Breast epithelium (tissue), 4 donors: ENCODE measurements at regions not wholly inside any gene's neighbourhood (a gene's known extent, or its start where the extent isn't known, plus 50 kb on each side); places are given as distances from the start of the nearest gene placed in this dataset.

Experiments
- DNase-seq, 2 donors: peaks; one replicate each; pipeline ENCODE4 v3.0.0-alpha.2; 2019; ENCODE audit warnings: low spot score in 2 of 2
- H3K27ac ChIP-seq, 2 donors: fragments of 200-600 bp; sonication (generic) in 1 of 2; one replicate each; pipeline ENCODE4 v1.5.1; 2016 to 2019; ENCODE audit warnings: mild to moderate bottlenecking in 1 of 2
- H3K27me3 ChIP-seq, 2 donors: fragments of 200-600 bp; sonication (generic) in 1 of 2; one replicate each; pipeline versions ENCODE4 v1.5.1 to v1.6.0; 2017 to 2019; ENCODE audit warnings: control low read depth in 1 of 2, mild to moderate bottlenecking in 1 of 2
- H3K36me3 ChIP-seq: fragments of 200-600 bp; one replicate; pipeline ENCODE4 v1.5.1; 2019
- H3K4me1 ChIP-seq, 2 donors: fragments of 200-600 bp; sonication (generic); one replicate each; pipeline ENCODE4 v1.5.1; 2016 to 2019; ENCODE audit warnings: control low read depth in 1 of 2
- H3K4me3 ChIP-seq, 3 donors: fragments of 200-600 bp; sonication (generic); 1 replicate in 2 of 3; 2 replicates in 1 of 3; pipeline ENCODE4 v1.5.1; 2016 to 2019; ENCODE audit warnings: mild to moderate bottlenecking in 3 of 3, moderate library complexity in 2 of 3
- H3K9me3 ChIP-seq, 2 donors: fragments of 200-600 bp; sonication (generic) in 1 of 2; one replicate each; pipeline ENCODE4 v1.5.1; 2016 to 2019; ENCODE audit warnings: control low read depth in 1 of 2
- POLR2A ChIP-seq: fragments of 450-650 bp; IDR thresholded peaks from one replicate; pipeline ENCODE4 v1.6.1; 2016; ENCODE audit warnings: antibody characterized with exemption, mild to moderate bottlenecking, moderate library complexity
- POLR2AphosphoS5 ChIP-seq, 3 donors: sonication (generic); formaldehyde crosslinking; IDR thresholded peaks; one replicate each; pipeline ENCODE4 v1.6.1; 2017; ENCODE audit warnings: antibody characterized with exemption in 3 of 3
- intact Hi-C: fragments of 100-400 bp; cut with DNase I; formaldehyde crosslinking; loops from one replicate; pipeline ENCODE4 v1.15.1; 2023; ENCODE audit warnings: low total_unique reads
- TF ChIP-seq, protein P1 (sequence below), 3 donors: fragments of 450-650 bp; IDR thresholded peaks; one replicate each; pipeline ENCODE4 v1.5.1; 2016 to 2017; ENCODE audit warnings: antibody characterized with exemption in 3 of 3, mild to moderate bottlenecking in 3 of 3, moderate library complexity in 3 of 3

DNA sequence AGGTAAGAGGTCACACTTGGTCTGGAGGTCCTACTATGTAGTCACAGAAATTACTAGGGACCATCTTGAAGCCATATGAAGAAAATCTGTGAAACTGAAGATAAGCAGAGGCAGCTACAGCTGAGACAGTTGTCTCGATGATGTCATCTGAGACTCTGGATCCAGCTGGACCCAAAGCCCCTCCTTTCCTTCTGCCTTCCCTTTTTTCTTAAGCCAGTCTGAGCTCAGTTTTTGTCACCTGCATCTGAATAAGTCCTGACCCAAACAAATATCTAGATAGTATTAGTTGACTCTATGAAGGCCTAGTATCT is 143.3 kb downstream of the ETS2 start:
- no peaks in the 10 kb centered on the region for H3K9me3 ChIP-seq
- H3K27me3 ChIP-seq, result no peaks in the 10 kb centered on the region
- H3K4me1 ChIP-seq, result no peaks in the 10 kb centered on the region
- DNase-seq, result no peak
- TF ChIP-seq POLR2A (no peak), POLR2AphosphoS5 (IDR thresholded peaks at IDR 0.05) (no peak)
- TF ChIP-seq, protein P1, sequence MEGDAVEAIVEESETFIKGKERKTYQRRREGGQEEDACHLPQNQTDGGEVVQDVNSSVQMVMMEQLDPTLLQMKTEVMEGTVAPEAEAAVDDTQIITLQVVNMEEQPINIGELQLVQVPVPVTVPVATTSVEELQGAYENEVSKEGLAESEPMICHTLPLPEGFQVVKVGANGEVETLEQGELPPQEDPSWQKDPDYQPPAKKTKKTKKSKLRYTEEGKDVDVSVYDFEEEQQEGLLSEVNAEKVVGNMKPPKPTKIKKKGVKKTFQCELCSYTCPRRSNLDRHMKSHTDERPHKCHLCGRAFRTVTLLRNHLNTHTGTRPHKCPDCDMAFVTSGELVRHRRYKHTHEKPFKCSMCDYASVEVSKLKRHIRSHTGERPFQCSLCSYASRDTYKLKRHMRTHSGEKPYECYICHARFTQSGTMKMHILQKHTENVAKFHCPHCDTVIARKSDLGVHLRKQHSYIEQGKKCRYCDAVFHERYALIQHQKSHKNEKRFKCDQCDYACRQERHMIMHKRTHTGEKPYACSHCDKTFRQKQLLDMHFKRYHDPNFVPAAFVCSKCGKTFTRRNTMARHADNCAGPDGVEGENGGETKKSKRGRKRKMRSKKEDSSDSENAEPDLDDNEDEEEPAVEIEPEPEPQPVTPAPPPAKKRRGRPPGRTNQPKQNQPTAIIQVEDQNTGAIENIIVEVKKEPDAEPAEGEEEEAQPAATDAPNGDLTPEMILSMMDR (IDR thresholded peaks at IDR 0.05), result no peak
- intact Hi-C loops, result no loop called here
- H3K4me3 ChIP-seq, result no peak overlapping the region
- H3K27ac ChIP-seq, result no peak overlapping the region
- H3K36me3 ChIP-seq, result no peaks in the 10 kb centered on the region

DNA sequence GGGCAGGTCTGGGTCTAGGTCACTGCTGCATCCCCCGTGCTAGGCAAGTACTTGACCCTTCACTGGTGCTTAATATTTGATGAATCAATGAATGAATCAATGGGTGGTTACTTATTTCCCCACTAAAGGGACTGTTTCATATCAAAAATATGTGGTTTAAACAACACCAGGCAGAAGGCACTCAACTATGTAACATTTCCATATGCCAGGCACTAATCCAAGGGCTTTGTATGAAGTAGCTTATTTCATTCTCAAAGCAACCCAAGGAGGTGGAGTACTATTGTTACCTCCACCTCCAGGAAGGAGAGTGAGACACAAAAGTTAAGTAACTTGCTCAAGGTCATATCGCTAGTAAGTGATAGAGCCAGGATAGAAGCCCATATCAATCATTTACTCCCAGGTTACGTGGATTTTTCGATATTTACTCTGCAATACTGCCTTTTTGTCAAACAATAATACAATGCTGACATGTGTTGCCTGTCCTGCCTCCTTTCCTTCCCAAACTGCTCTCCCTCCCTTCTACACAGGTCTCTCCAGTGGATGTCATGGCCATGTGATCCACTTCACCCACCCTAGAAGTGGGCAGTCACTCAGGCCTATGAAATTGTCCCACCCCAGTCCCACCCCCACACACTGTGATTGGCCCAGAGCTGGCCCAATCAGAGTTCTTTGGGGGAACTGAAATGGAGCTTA is 142.8 kb downstream of the ETS2 start:
- H3K27me3 ChIP-seq, result no peaks in the 10 kb centered on the region
- H3K9me3 ChIP-seq, result no peaks in the 10 kb centered on the region
- no peaks in the 10 kb centered on the region for H3K4me1 ChIP-seq
- TF ChIP-seq POLR2AphosphoS5 (IDR thresholded peaks at IDR 0.05) (no peak), POLR2A (no peak)
- TF ChIP-seq, protein P1 (IDR thresholded peaks at IDR 0.05), result no peak
- no peak overlapping the region for H3K4me3 ChIP-seq
- no peaks in the 10 kb centered on the region for H3K36me3 ChIP-seq
- intact Hi-C loops, result no loop called here
- no peak for DNase-seq
- H3K27ac ChIP-seq, result no peak overlapping the region

DNA sequence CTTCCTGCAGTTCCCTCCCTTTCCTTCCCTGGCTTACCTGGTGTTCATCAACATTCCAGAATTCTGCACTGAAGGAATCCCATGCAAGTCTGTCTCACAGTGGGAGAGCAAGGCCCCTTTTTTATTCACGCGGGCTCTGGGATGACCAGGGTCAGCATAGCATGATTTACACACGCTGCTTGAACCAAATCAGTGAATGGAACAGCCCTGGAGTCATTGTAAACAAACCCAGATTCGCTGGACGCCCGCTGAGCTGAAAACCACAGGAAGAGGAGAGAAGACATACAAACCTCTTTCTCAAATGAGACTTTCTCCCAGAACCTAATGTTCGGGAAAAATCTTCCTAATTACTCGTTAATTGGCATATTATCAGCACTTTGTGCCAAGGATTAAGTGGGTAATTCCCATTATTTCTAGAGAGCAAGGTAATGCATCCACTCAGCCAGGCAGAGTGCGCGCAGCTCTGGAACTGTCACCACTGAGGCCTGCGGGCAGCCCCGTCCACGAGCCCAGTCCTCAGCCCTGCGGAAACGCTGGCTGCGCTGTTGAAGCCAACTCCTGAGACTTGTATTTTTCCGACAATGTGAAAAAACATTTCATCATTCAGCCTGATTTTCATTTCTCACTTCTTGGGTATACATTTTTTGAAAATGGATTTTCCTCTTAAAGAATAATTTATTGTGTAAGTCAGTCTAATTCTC is 140.0 kb downstream of the ETS2 start:
- H3K27me3 ChIP-seq, result no peaks in the 10 kb centered on the region
- TF ChIP-seq, protein P1 (IDR thresholded peaks at IDR 0.05), result no peak
- TF ChIP-seq POLR2AphosphoS5 (IDR thresholded peaks at IDR 0.05), result no peak
- no peak for TF ChIP-seq POLR2A
- no peaks in the 10 kb centered on the region for H3K4me1 ChIP-seq
- H3K36me3 ChIP-seq, result no peaks in the 10 kb centered on the region
- H3K27ac ChIP-seq, result no peak overlapping the region
- no peaks in the 10 kb centered on the region for H3K9me3 ChIP-seq
- no peak overlapping the region for H3K4me3 ChIP-seq
- intact Hi-C loops, result no loop called here
- no peak for DNase-seq

DNA sequence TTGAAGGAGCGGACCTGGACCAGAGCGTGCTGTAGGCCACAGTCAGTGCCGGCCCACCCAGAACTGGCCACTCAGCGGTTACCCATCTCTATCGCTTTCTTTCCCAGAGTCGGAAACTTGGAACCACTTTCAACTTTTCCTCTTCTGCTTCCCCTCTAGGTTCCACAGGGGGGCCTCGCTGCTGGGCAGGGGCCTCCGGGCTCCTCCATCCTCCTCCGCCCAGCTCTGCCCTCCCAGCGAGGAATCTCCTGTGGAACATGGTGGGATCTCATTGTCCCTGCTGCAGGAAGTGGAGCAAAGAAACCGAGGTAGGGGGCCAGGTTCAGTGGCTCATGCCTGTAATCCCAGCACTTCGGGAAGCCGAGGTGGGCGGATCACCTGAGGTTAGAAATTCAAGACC is 139.2 kb downstream of the ETS2 start:
- H3K9me3 ChIP-seq, result no peaks in the 10 kb centered on the region
- no peaks in the 10 kb centered on the region for H3K4me1 ChIP-seq
- no peak for TF ChIP-seq POLR2AphosphoS5 (IDR thresholded peaks at IDR 0.05)
- TF ChIP-seq, protein P1 (IDR thresholded peaks at IDR 0.05), result no peak
- no peak for TF ChIP-seq POLR2A
- no peak overlapping the region for H3K4me3 ChIP-seq
- H3K36me3 ChIP-seq, result no peaks in the 10 kb centered on the region
- H3K27me3 ChIP-seq, result no peaks in the 10 kb centered on the region
- intact Hi-C loops, result no loop called here
- DNase-seq, result no peak
- no peak overlapping the region for H3K27ac ChIP-seq

DNA sequence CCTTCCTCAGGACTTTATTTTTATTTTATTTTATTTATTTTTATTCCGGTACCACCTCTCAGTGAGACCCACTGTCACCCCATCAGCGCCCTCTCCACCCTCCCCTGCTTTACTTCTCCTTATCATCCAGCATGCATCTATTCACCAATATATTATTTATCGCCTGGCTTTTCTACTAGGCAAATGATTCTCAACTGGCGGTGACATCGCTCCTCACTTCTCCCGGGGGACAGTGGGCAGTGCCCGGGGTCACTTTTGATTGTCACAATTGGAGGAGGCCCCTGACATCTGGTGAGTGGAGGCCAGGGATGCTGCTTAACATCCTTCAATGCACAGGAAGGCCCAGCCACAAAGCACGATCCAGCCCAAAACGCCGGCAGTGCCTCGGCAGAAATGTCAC is 138.7 kb downstream of the ETS2 start:
- Histone ChIP-seq H3K4me1 (no peaks in the 10 kb centered on the region), H3K27me3 (no peaks in the 10 kb centered on the region), H3K9me3 (no peaks in the 10 kb centered on the region), H3K27ac (no peak overlapping the region), H3K36me3 (no peaks in the 10 kb centered on the region), H3K4me3 (no peak overlapping the region)
- no peak for DNase-seq
- intact Hi-C loops, result no loop called here
- TF ChIP-seq POLR2AphosphoS5 (IDR thresholded peaks at IDR 0.05) (no peak), POLR2A (no peak)
- TF ChIP-seq, protein P1 (IDR thresholded peaks at IDR 0.05), result no peak
